Hindlimb muscle (tissue), 1 donor: ENCODE measurements at regions not wholly inside any gene's neighbourhood (a gene's known extent, or its start where the extent isn't known, plus 50 kb on each side); places are given as distances from the start of the nearest gene placed in this dataset.

Source experiments
- DNase-seq: peaks from one replicate; pipeline ENCODE4 v3.0.0-alpha.2; 2013

DNA sequence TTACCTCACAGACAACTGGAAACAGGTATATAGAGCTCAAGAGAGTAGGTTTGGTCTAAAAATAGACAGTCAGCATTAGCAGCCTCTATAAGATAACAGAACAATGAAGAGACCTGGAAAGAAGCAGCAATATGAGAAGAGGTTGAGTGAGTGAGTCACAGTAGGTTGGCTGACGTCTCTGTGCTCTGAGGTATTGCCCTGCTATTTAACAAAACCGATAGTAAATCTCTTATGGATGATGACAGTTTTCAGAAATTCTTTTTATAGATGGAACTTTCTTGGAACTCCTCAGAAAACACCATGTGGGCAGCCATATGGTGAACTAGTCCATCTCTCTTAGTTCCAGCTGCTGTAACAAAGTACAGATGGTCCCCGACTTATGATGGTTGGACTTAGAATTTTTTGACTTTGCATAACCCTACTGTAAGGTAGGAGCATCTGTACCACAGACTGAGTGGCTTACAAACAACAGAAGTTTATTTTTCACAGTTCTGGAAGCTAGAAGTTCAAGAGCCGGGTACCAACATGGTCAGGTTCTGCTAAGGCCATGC lies 123.5 kb downstream of the MBD2 start:
- DNase-seq, result no peak

GRCh38 chr18:54100466-54100865 lies 124.0 kb downstream of the MBD2 start:
- DNase-seq, result no peak

- no peak for DNase-seq
Measured at GRCh38 chr18:54094474-54094873, 130.0 kb downstream of the MBD2 start.

DNA sequence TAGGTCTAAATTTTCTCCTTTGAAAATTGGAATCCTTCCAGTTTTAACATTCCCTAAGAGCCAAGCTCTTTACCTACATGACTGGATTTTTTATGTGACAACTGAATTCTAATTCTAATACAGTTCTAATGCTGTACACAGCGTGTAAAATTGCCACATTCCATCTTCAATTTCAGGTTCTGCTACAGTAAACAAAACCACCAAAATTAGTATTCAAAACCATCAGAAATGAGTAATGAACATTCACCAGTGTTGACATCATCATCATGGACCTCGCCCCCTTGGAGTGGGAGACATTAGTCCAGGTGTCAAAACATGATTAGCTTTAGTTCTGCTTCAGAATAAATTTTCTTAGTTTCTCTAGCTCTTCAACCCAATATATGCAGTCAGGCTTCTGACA lies 133.6 kb downstream of the MBD2 start:
- no peak for DNase-seq

DNA sequence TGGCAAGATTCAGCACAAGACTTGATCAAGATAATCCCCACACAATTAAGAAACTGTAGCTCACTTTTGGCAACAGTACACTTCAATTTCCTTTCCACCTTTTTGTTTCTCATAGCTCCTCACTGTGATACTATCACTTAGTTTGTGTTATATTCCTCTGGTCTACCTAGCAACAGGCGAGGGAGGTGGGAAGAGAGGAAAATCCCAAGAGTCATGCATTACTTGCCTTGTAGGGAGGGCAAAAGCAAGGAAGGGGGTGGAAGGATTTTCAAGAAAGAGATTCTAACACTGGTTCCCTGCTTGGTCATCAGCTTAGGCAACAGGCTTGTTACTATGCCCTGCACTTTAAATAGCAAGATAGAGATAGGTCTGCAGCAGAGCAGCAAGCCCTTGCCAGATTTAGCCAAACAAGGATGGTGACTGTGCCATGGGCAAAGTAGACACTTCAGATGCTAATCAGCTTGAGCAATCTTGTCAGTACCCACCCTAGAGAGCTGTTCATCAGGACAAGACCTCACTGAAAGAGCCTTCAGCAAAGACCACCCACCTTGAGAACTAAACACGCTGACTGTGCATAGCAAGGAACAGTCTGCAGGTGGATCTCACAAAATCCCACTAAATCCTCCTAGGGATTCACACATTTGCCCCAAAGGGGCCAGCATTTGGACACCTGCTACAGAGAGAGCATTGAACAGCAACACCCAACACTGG lies 134.6 kb downstream of the MBD2 start:
- DNase-seq, result no peak

- DNase-seq, result no peak
Measured at GRCh38 chr18:54086863-54087262, 137.6 kb downstream of the MBD2 start.

- no peak for DNase-seq
Measured at GRCh38 chr18:54086046-54086802, 138.2 kb downstream of the MBD2 start.

GRCh38 chr18:54080858-54081257 lies 143.6 kb downstream of the MBD2 start:
- DNase-seq, result no peak

- no peak for DNase-seq
Measured at GRCh38 chr18:54076166-54076565, 148.3 kb downstream of the MBD2 start.

GRCh38 chr18:54075689-54076088 lies 148.8 kb downstream of the MBD2 start:
- DNase-seq, result no peak

GRCh38 chr18:54069729-54070128 lies 154.7 kb downstream of the MBD2 start:
- DNase-seq, result no peak

DNA sequence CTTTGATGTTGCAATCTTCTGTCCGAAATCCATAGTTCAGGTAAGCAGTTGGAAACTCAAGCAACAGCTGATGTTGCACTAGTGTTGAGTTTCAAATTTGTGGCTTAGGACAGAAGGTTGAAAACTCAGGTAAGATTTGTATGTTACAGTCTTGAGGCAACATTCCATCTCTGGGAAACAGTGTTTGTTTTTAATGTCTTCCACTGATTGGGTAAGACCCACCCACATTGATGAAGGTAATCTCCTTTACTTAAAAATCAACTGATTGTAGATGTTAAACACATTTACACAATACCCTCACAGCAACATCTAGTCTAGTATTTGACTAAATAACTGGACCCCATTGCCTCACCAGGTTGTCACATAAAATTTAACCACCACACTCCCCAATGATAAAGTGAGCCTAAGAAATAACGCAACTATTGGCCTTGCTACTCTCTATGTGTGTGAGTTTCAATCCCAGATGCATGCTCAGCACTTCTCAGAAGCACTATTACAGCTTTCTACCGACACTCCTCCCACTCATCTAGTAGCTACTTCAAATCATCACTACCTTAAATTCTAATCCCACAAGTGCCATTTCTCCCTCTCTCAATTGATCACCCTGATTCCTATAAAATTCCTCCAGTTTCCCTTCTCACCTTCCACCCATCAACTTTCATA lies 164.0 kb downstream of the MBD2 start:
- no peak for DNase-seq

DNA sequence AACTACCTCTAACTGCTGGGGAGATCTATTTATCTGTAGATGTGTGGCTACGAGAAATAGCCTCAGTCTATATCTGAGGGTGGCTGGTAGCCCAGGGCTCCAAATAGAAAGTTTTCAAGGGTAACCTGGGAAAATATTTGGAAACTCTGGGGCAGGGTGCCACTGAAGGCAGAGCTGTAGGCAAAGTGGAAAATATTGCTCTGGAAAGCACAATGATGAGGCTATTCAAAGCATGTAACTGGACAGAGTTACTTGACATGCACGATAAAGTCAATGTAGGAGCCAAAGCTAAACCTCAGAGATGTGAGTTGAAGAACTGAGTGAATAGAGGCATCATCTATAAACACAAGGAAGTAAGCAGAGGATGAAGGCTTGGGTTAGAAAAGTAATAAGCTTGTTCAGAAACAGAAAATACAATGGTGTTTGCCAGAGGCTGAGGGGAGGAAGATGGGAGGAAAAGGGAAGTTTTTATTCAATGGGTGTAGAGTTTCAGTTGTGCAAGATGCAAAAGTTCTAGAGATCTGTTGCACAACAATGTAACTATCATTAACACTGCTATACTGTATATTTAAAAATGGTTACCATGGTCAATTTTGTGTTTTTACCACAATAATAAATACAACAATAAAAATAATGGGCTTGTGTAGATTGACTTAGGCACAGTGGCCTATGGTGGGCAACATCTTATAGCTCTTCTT lies 171.6 kb downstream of the MBD2 start:
- no peak for DNase-seq

DNA sequence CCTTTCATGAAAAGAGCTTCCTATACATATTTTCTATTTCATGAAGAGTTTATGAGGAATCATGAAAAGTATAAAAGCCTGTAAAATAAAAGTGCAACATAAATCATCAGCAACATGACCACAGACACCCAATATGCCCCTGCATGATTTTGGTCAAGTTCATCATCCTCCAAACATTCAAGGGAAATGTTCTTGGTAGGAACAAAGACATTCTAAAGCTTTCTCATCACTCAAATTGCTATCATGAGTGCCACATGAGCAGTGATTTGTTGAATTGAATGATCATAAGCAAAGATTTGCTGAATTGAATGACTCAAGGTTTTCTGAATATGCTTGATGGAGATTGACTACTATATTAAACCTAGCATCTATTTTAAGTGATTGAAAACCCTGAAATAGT lies 172.2 kb downstream of the MBD2 start:
- DNase-seq, result no peak

DNA sequence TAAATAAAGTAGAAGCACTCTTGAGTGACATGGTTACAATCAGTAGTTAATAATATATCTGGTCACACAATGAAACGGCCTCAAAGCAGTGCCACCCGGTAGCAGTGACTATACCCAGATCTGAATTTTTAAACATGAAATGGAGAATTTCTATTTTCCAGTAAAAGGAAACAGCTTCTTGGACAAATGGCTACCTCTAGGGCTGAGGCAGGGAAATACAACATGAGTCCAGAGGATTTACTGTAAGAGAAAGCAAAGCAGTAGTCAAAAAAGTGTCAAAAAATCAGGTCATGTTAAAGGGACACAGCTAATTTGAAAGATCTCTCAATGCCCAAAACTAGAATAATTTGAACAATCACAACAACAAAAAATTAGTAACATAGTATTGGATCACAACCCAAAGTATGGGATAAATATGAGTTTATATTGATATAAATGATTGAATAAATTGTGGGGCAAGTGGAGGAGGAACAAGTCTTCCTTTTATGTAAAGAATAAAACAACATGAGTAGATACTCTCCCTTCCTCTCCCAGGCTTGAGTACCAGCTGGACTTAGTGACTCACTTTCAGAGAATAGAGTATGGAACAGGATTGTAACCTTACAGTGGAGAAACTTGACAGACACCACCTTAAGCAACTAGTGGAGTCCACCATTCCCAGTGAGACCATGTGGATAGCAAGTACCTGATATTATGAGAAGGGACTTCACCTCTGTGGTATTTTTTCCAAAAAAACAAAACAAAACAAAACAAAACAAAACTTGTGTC lies 180.8 kb downstream of the MBD2 start:
- no peak for DNase-seq

DNA sequence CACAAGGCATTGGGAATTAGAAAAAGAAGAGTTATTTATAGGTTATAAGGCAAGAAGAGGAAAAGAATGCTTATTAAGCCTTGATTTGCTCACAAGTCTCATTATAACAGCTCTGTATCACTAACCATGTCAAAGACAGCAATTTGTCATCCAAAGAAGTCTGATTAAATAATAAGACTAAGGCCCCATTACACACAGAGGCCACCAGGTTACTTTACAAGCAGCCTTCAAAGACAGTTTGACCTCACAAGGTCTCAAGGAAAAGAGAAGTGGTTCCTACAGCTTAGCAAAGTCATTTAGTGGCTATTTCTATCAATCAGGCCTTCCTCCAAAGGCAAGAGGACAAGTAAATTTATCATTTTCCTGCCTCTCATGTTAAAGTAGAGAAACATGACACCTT lies 188.5 kb downstream of the MBD2 start:
- DNase-seq, result no peak

GRCh38 chr18:54033052-54033451 lies 191.4 kb downstream of the MBD2 start:
- DNase-seq, result no peak

- DNase-seq, result no peak
Measured at GRCh38 chr18:54032412-54032811, 192.1 kb downstream of the MBD2 start.

DNA sequence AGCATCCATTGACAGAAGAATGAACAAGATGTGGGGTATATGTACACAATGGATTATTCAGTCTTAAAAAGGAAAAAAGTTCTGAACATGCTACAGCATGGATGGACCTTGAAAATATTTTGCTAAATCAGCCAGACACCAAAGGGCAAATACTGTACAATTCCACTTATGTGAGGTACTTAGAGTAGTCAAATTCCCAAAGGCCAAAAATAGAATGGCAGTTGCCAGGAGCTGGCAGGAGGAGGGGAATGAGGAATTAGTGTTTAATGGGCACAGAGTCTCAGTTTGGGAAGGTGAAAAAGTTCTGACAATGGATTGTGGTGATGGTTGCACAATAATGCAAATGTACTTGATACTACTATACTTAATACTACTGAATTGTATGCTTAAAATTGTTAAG lies 193.2 kb downstream of the MBD2 start:
- DNase-seq, result no peak

- DNase-seq, result no peak
Measured at GRCh38 chr18:54030434-54030833, 194.0 kb downstream of the MBD2 start.

- no peak for DNase-seq
Measured at GRCh38 chr18:54023471-54023870, 201.0 kb downstream of the MBD2 start.

DNA sequence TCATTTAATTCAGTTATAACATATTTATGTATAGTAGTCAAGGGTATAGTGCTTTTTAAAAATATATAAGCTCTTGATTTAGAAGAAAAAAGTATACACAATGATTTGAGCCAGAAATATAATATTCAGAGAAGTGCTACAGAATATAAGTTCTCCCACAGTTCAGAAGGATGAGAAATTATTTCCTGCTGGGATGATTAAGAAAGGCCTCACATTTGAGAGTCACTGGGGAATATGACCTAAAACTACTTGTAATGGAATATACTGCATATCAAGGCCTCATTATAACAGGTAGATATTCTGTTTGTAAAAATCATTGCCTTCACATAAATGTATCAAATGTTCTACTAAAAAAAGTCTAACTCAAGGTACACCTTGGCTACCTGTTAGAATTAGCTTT lies 203.5 kb downstream of the MBD2 start:
- no peak for DNase-seq
